OCI-LY1 (cell line): ENCODE measurements at regions not wholly inside any gene's neighbourhood (a gene's known extent, or its start where the extent isn't known, plus 50 kb on each side); places are given as distances from the start of the nearest gene placed in this dataset.
"Not testable (repeated sequence)": the region's sequence is repeated elsewhere in the genome, so short reads cannot be mapped to it uniquely, and the experiment has no call there.

Experiments used
- H2AFZ ChIP-seq: fragments of 200-600 bp; sonication (generic), shearing (Covaris generic); 2 replicates; pipeline ENCODE4 v1.6.0; 2014; ENCODE audit warnings: antibody characterized with exemption, mild to moderate bottlenecking, low read length
- H3F3A ChIP-seq: fragments of 200-600 bp; sonication (generic), shearing (Covaris generic); 2 replicates; pipeline ENCODE4 v1.6.0; 2014; ENCODE audit warnings: mild to moderate bottlenecking, antibody characterized with exemption, low read length, moderate library complexity; ENCODE audit not compliant: insufficient read depth
- H3K27ac ChIP-seq: fragments of 200-600 bp; sonication (generic); 2 replicates; pipeline ENCODE4 v1.5.1; 2014; ENCODE audit warnings: low read length, mixed run types, mild to moderate bottlenecking, low read depth; ENCODE audit not compliant: poor library complexity, severe bottlenecking
- H3K27me3 ChIP-seq: fragments of 200-600 bp; sonication (generic); 2 replicates; pipeline ENCODE4 v1.6.0; 2014; ENCODE audit warnings: antibody characterized with exemption, mild to moderate bottlenecking, low read length, moderate library complexity; ENCODE audit not compliant: insufficient read depth
- H3K36me3 ChIP-seq: fragments of 200-600 bp; sonication (generic); 2 replicates; pipeline ENCODE4 v1.6.1; 2014; ENCODE audit warnings: mild to moderate bottlenecking, antibody characterized with exemption, low read length, moderate library complexity, mixed read lengths; ENCODE audit not compliant: insufficient read depth
- H3K4me1 ChIP-seq: fragments of 200-600 bp; sonication (generic); 2 replicates; pipeline ENCODE4 v1.5.1; 2014; ENCODE audit warnings: mild to moderate bottlenecking, low read length, moderate library complexity; ENCODE audit not compliant: insufficient read depth, severe bottlenecking
- H3K4me2 ChIP-seq: fragments of 200-600 bp; sonication (generic), shearing (Covaris generic); 2 replicates; pipeline ENCODE4 v1.6.1; 2014; ENCODE audit warnings: low read length
- H3K4me3 ChIP-seq: fragments of 200-600 bp; sonication (generic); 2 replicates; pipeline ENCODE4 v1.5.1; 2014; ENCODE audit warnings: low read length, low read depth, mild to moderate bottlenecking, mixed read lengths; ENCODE audit not compliant: poor library complexity, severe bottlenecking
- H3K79me2 ChIP-seq: fragments of 200-600 bp; shearing (Covaris generic); 2 replicates; pipeline ENCODE4 v1.6.1; 2016; ENCODE audit warnings: mixed run types, low read length, mixed read lengths; ENCODE audit not compliant: insufficient read depth
- H3K9ac ChIP-seq: fragments of 200-600 bp; sonication (generic), shearing (Covaris generic); 2 replicates; pipeline ENCODE4 v1.6.1; 2014; ENCODE audit warnings: mild to moderate bottlenecking, low read length, mixed read lengths
- H3K9me2 ChIP-seq: fragments of 200-600 bp; sonication (generic), shearing (Covaris generic); 2 replicates; pipeline ENCODE4 v1.6.1; 2014; ENCODE audit warnings: low read depth, mild to moderate bottlenecking, low read length, mixed read lengths
- H3K9me3 ChIP-seq: fragments of 200-600 bp; shearing (Covaris generic); 2 replicates; pipeline ENCODE4 v1.6.1; 2014; ENCODE audit warnings: low read length, mixed read lengths
- H4K20me1 ChIP-seq: fragments of 200-600 bp; sonication (generic), shearing (Covaris generic); 2 replicates; pipeline ENCODE4 v1.6.0; 2016; ENCODE audit warnings: mild to moderate bottlenecking, low read length; ENCODE audit not compliant: insufficient read depth
- EZH2 ChIP-seq: fragments of 200-600 bp; sonication (generic), shearing (Covaris generic); IDR thresholded peaks from 2 replicates; pipeline ENCODE4 v1.8.0; 2017; ENCODE audit warnings: borderline replicate concordance, mixed run types, mild to moderate bottlenecking, antibody characterized with exemption, low read length, moderate library complexity, mixed read lengths
- TF ChIP-seq, protein P1 (sequence below): fragments of 200-600 bp; sonication (generic), shearing (Covaris generic); IDR thresholded peaks from 2 replicates; pipeline ENCODE4 v1.5.1; 2017; ENCODE audit warnings: mild to moderate bottlenecking, antibody characterized with exemption, low read length, moderate library complexity, mixed read lengths

DNA sequence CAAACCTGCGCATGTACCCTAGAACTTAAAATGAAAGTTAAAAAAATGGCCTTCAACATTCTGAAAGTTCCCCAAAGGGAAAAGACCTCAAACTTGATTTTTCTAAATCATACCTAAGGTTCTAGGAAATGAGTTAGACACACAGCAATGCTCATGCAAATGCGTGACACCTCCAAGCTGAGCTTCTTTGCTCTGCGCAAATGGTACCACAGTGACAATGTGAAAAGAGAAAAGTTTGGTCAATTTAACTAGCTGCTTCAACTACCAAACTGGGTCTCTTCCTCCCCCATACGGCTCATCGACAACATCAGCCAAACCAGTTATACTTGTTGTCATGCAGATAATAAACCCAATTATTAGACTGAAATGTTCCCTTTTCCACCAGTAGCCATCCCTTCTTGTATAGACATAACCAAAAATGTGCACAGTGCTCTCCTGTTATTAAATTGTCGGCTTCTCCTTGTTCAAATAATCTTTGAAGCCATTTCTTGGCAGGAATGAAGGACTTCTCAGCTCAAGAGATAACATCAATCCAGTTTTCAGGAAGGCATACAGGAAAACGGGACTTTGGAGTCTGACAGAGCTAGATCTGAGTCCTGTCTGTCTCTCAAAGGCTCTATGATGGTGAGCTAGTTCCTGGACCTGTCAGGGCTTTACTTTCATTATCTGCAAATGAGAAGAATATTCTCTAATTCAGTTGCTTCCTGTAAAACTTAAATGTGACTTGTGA, 185.6 kb upstream of the NR3C1 start:
- peak overlapping the region; percentile 41 for H3K27ac ChIP-seq
- H3K4me3 ChIP-seq: no peak overlapping the region
- H3K27me3 ChIP-seq: no peaks in the 10 kb centered on the region
- TF ChIP-seq, protein P1, sequence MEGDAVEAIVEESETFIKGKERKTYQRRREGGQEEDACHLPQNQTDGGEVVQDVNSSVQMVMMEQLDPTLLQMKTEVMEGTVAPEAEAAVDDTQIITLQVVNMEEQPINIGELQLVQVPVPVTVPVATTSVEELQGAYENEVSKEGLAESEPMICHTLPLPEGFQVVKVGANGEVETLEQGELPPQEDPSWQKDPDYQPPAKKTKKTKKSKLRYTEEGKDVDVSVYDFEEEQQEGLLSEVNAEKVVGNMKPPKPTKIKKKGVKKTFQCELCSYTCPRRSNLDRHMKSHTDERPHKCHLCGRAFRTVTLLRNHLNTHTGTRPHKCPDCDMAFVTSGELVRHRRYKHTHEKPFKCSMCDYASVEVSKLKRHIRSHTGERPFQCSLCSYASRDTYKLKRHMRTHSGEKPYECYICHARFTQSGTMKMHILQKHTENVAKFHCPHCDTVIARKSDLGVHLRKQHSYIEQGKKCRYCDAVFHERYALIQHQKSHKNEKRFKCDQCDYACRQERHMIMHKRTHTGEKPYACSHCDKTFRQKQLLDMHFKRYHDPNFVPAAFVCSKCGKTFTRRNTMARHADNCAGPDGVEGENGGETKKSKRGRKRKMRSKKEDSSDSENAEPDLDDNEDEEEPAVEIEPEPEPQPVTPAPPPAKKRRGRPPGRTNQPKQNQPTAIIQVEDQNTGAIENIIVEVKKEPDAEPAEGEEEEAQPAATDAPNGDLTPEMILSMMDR: no peak
- TF ChIP-seq EZH2: no peak
- no peaks in the 10 kb centered on the region for H3K9me3 ChIP-seq
- H3K36me3 ChIP-seq: no peaks in the 10 kb centered on the region
- peaks cover 58% of the 10 kb centered on the region for H3K4me1 ChIP-seq
- H3K79me2 ChIP-seq: no peaks in the 10 kb centered on the region
- H3K9ac ChIP-seq: 0 out of 2 replicates have a peak overlapping the region, but pooled peaks have one; percentile 6
- H3K4me2 ChIP-seq: peak overlapping the region; percentile 34
- H3F3A ChIP-seq: no peaks in the 10 kb centered on the region
- no peaks in the 10 kb centered on the region for H4K20me1 ChIP-seq
- peak overlapping the region; percentile 50 for H2AFZ ChIP-seq
- no peaks in the 10 kb centered on the region for H3K9me2 ChIP-seq

DNA sequence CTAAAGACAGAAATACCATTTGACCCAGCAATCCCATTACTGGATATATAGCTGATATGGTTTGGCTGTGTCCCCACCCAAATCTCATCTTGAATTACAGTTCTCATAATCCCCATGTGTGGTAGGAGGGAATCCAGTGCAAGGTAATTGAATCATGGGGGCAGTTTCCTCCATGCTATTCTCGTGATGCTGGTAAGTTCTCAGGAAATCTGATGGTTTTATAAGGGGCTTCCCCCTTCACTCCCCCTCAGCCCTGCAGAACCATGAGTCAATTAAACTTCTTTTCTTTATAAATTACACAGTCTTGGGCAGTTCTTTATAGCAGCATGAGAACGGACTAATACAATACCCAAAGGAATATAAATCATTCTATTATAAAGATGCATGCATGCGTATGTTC, 184.6 kb upstream of the NR3C1 start:
- not testable (repeated sequence) for H4K20me1 ChIP-seq, H3K9me3 ChIP-seq, H3K27me3 ChIP-seq, H2AFZ ChIP-seq, H3K36me3 ChIP-seq, H3K4me2 ChIP-seq, H3F3A ChIP-seq, H3K27ac ChIP-seq, H3K4me3 ChIP-seq, H3K9me2 ChIP-seq, H3K9ac ChIP-seq, H3K79me2 ChIP-seq
- peaks cover 55% of the 10 kb centered on the region for H3K4me1 ChIP-seq

DNA sequence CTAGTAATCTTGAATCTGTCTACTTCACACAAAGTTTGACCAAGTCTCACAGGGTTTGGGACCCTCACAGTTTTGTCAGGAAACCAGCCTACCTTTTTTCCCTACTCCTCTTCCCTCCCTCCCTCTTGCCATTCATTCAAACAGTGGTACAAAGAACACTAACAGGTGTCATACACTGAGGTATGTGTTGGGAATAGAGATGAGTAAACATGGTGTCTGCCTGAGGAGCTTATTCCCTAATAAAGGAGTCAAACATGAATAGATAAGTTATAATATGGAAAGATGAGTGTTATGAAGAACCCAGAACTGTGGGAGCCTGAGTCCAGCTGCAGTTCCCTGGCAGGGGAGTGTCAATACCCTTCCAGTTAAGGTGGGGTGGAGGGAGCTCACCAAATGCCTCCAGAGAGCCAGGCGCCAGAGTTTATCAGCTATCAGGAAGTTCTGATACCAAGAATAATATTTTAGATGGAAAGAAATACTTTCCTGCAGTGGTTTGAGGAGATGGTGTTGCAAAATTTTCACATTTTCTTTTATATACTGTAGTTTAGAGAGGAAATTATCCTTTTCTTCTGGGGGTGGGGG, 183.4 kb upstream of the NR3C1 start:
- H3K79me2 ChIP-seq: no peaks in the 10 kb centered on the region
- H3K9me2 ChIP-seq: no peaks in the 10 kb centered on the region
- no peak overlapping the region for H3K9ac ChIP-seq
- no peak overlapping the region for H3K4me3 ChIP-seq
- H3K36me3 ChIP-seq: no peaks in the 10 kb centered on the region
- H3K9me3 ChIP-seq: no peaks in the 10 kb centered on the region
- TF ChIP-seq EZH2: no peak
- TF ChIP-seq, protein P1: no peak
- no peak overlapping the region for H2AFZ ChIP-seq
- H3K27me3 ChIP-seq: no peaks in the 10 kb centered on the region
- H3K4me2 ChIP-seq: no peak overlapping the region
- peaks cover 55% of the 10 kb centered on the region for H3K4me1 ChIP-seq
- no peaks in the 10 kb centered on the region for H3F3A ChIP-seq
- H3K27ac ChIP-seq: no peak overlapping the region
- H4K20me1 ChIP-seq: no peaks in the 10 kb centered on the region

DNA sequence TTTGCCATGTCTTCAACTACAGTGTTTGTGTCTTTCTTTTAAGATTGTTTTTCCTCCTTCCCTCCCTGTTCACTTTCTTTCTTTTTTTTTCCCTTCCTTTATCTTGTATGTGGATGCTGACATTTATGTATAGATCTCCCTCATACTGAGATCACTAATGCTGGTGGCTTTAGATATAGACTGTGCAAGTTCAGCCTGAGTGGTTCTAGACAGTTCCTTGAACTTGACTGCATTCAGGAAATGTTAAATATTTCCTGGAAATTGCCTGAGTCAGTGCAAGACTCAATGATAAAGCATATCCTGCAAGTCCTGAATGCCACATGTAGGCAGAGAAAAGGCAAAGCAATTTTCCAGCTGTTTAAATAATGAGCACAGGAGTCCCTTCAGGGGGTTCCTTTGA, 182.5 kb upstream of the NR3C1 start:
- no peaks in the 10 kb centered on the region for H3K9me3 ChIP-seq
- H3K27me3 ChIP-seq: no peaks in the 10 kb centered on the region
- peaks cover 50% of the 10 kb centered on the region for H3K4me1 ChIP-seq
- H3K27ac ChIP-seq: no peak overlapping the region
- H3K79me2 ChIP-seq: no peaks in the 10 kb centered on the region
- H3K9ac ChIP-seq: no peak overlapping the region
- TF ChIP-seq, protein P1: no peak
- no peak for TF ChIP-seq EZH2
- no peaks in the 10 kb centered on the region for H3F3A ChIP-seq
- no peaks in the 10 kb centered on the region for H3K9me2 ChIP-seq
- H3K4me3 ChIP-seq: no peak overlapping the region
- H3K36me3 ChIP-seq: no peaks in the 10 kb centered on the region
- H3K4me2 ChIP-seq: no peak overlapping the region
- no peaks in the 10 kb centered on the region for H4K20me1 ChIP-seq
- H2AFZ ChIP-seq: no peak overlapping the region
